ENCODE measurements at regions not wholly inside any gene's neighbourhood (a gene's known extent, or its start where the extent isn't known, plus 50 kb on each side); places are given as distances from the start of the nearest gene placed in this dataset.

GRCh38 chr4:129603241-129603931, 507.4 kb downstream of the C4orf33 start:
- Mint-ChIP-seq H3K9me3 (ENCODE audit: unreplicated experiment) (no peaks in the 10 kb centered on the region), H3K4me3 (ENCODE audit: unreplicated experiment) (no peak overlapping the region), H3K27ac (ENCODE audit: unreplicated experiment) (no peak overlapping the region), H3K36me3 (ENCODE audit: unreplicated experiment) (no peaks in the 10 kb centered on the region), H3K27me3 (ENCODE audit: unreplicated experiment) (no peaks in the 10 kb centered on the region), H3K4me1 (ENCODE audit: unreplicated experiment) (no peaks in the 10 kb centered on the region)
- TF ChIP-seq, protein P1, sequence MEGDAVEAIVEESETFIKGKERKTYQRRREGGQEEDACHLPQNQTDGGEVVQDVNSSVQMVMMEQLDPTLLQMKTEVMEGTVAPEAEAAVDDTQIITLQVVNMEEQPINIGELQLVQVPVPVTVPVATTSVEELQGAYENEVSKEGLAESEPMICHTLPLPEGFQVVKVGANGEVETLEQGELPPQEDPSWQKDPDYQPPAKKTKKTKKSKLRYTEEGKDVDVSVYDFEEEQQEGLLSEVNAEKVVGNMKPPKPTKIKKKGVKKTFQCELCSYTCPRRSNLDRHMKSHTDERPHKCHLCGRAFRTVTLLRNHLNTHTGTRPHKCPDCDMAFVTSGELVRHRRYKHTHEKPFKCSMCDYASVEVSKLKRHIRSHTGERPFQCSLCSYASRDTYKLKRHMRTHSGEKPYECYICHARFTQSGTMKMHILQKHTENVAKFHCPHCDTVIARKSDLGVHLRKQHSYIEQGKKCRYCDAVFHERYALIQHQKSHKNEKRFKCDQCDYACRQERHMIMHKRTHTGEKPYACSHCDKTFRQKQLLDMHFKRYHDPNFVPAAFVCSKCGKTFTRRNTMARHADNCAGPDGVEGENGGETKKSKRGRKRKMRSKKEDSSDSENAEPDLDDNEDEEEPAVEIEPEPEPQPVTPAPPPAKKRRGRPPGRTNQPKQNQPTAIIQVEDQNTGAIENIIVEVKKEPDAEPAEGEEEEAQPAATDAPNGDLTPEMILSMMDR (IDR thresholded peaks at IDR 0.05) = no peak
- no peak for DNase-seq (ENCODE audit: extremely low spot score, unreplicated experiment)

DNA sequence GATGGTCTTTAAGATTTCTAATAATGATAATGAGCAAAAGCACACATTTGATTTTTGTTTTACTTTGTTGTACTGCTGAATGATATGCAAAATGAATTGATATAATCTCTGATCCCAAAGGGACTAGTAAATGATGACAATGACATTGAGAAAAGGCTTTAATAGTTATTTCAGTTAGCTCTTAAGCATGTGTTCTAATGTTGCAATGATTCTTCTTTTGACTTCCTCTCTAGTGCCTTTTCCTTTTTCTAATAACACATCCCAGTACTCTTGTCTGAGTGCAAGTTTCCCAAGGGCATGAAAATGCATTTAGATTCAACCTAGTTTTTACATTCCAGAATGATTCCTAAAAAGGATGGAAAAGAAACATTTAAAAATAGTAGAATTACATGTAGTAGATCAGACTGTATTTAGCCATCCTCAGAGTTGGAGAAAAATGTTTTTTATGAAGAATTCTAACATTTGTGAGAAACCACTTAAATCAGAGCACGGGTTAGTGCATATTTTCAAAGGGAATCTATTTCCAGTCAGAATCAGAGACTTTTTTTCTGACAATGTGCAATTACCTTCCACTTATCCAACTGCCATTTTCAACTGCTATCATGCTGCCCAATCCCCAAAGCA, 508.8 kb downstream of the C4orf33 start:
- no peaks in the 10 kb centered on the region for H3K4me1 Mint-ChIP-seq (ENCODE audit: unreplicated experiment)
- H3K9me3 Mint-ChIP-seq (ENCODE audit: unreplicated experiment) = no peaks in the 10 kb centered on the region
- TF ChIP-seq, protein P1 (IDR thresholded peaks at IDR 0.05) = no peak
- DNase-seq (ENCODE audit: extremely low spot score, unreplicated experiment) = no peak
- H3K4me3 Mint-ChIP-seq (ENCODE audit: unreplicated experiment) = no peak overlapping the region
- H3K27me3 Mint-ChIP-seq (ENCODE audit: unreplicated experiment) = no peaks in the 10 kb centered on the region
- no peaks in the 10 kb centered on the region for H3K36me3 Mint-ChIP-seq (ENCODE audit: unreplicated experiment)
- H3K27ac Mint-ChIP-seq (ENCODE audit: unreplicated experiment) = no peak overlapping the region

GRCh38 chr4:129614611-129615010, 518.7 kb downstream of the C4orf33 start:
- no peaks in the 10 kb centered on the region for H3K4me1 Mint-ChIP-seq (ENCODE audit: unreplicated experiment)
- DNase-seq (ENCODE audit: extremely low spot score, unreplicated experiment) = no peak
- H3K36me3 Mint-ChIP-seq (ENCODE audit: unreplicated experiment) = no peaks in the 10 kb centered on the region
- H3K27ac Mint-ChIP-seq (ENCODE audit: unreplicated experiment) = no peak overlapping the region
- TF ChIP-seq, protein P1 (IDR thresholded peaks at IDR 0.05) = no peak
- H3K27me3 Mint-ChIP-seq (ENCODE audit: unreplicated experiment) = peaks cover 11% of the 10 kb centered on the region
- no peaks in the 10 kb centered on the region for H3K9me3 Mint-ChIP-seq (ENCODE audit: unreplicated experiment)
- H3K4me3 Mint-ChIP-seq (ENCODE audit: unreplicated experiment) = no peak overlapping the region

DNA sequence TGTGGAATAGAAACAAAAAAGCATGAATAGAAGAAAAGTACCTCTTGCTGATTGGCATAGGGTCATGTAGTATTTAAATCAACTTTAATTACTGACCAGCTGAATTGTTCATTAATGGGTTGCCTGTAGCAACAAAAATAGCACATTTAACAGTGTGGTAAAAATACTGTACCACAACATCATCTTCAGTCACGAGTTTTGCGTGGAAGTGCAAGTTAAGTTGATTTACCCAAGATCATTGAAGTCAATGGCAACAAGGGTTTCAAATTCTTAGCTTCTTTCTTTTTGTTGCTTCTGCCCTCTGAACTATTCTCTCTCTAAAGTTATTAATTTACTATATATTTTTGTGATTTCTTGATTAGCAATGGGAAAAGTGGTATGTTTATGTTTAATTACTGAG, 526.6 kb downstream of the C4orf33 start:
- Mint-ChIP-seq H3K4me1 (ENCODE audit: unreplicated experiment) (peaks cover 4% of the 10 kb centered on the region), H3K4me3 (ENCODE audit: unreplicated experiment) (no peak overlapping the region), H3K27ac (ENCODE audit: unreplicated experiment) (no peak overlapping the region), H3K27me3 (ENCODE audit: unreplicated experiment) (no peaks in the 10 kb centered on the region), H3K36me3 (ENCODE audit: unreplicated experiment) (no peaks in the 10 kb centered on the region), H3K9me3 (ENCODE audit: unreplicated experiment) (peaks cover 7% of the 10 kb centered on the region)
- TF ChIP-seq, protein P1 (IDR thresholded peaks at IDR 0.05) = no peak
- DNase-seq (ENCODE audit: extremely low spot score, unreplicated experiment) = no peak

DNA sequence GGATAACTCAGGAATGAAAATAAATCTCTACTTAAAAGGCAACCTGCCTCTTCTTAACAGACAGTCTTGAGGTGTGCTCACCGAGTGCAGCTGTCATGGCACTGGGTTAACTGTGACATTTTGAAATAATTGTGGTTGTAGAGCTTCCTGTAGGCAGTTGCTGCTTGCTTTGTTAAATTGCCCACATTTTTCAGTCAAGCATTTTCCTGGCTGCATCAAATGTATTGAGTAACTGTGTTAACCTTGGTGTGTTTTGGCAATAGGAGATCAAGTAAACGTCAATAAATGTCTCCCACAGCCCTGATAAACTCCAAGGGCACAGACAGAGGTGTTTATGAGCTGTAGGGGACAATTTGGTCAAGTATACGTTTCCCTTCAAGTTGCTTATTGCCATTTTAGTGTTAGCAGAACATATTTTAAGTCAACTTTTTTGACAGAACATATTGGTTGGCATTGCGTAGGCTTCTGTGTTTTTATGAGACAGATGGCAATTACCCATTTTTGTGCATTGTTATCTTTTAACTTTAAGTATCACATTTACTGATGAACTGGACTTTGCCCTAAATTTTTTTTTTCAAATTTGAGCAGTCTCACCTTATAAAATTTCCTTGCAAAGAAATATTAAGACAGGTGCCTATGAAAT, 527.4 kb downstream of the C4orf33 start:
- Mint-ChIP-seq H3K9me3 (ENCODE audit: unreplicated experiment) (peaks cover 7% of the 10 kb centered on the region), H3K36me3 (ENCODE audit: unreplicated experiment) (no peaks in the 10 kb centered on the region), H3K4me3 (ENCODE audit: unreplicated experiment) (no peak overlapping the region), H3K4me1 (ENCODE audit: unreplicated experiment) (peaks cover 4% of the 10 kb centered on the region), H3K27me3 (ENCODE audit: unreplicated experiment) (no peaks in the 10 kb centered on the region), H3K27ac (ENCODE audit: unreplicated experiment) (no peak overlapping the region)
- no peak for DNase-seq (ENCODE audit: extremely low spot score, unreplicated experiment)
- TF ChIP-seq, protein P1 (IDR thresholded peaks at IDR 0.05) = no peak
